Nephron progenitor cell (in vitro differentiated cells): ENCODE measurements at regions not wholly inside any gene's neighbourhood (a gene's known extent, or its start where the extent isn't known, plus 50 kb on each side); places are given as distances from the start of the nearest gene placed in this dataset.

Experiments used
- DNase-seq: peaks from one replicate; pipeline ENCODE4 v3.0.0; 2021
- H3K27ac Mint-ChIP-seq: 2 replicates; pipeline ENCODE4 v1.8.0; 2021; ENCODE audit warnings: mild to moderate bottlenecking, moderate library complexity, mixed read lengths
- H3K27me3 Mint-ChIP-seq: 2 replicates; pipeline ENCODE4 v1.8.0; 2021; ENCODE audit warnings: mild to moderate bottlenecking, low read depth, mixed read lengths; ENCODE audit not compliant: poor library complexity
- H3K36me3 Mint-ChIP-seq: 2 replicates; pipeline ENCODE4 v1.8.0; 2021; ENCODE audit warnings: low read depth, mixed read lengths
- H3K4me1 Mint-ChIP-seq: 2 replicates; pipeline ENCODE4 v1.8.0; 2021; ENCODE audit warnings: mixed read lengths
- H3K4me3 Mint-ChIP-seq: 2 replicates; pipeline ENCODE4 v1.8.0; 2021; ENCODE audit warnings: mild to moderate bottlenecking, moderate library complexity, mixed read lengths
- H3K9me3 Mint-ChIP-seq: 2 replicates; pipeline ENCODE4 v1.8.0; 2021; ENCODE audit warnings: mild to moderate bottlenecking, moderate library complexity, mixed read lengths
- TF ChIP-seq, protein P1 (sequence below): fragments of 200-600 bp; sonication (generic); IDR thresholded peaks from 2 replicates; pipeline ENCODE4 v1.5.0; 2021; ENCODE audit warnings: antibody characterized with exemption

GRCh38 chr13:59346999-59347723 is 816.6 kb downstream of the DIAPH3 start:
- Mint-ChIP-seq H3K4me3 (no peak overlapping the region), H3K27ac (no peak overlapping the region), H3K36me3 (peaks cover 8% of the 10 kb centered on the region), H3K9me3 (peaks cover 8% of the 10 kb centered on the region), H3K27me3 (peaks cover 2% of the 10 kb centered on the region), H3K4me1 (peaks cover 33% of the 10 kb centered on the region)
- TF ChIP-seq, protein P1, sequence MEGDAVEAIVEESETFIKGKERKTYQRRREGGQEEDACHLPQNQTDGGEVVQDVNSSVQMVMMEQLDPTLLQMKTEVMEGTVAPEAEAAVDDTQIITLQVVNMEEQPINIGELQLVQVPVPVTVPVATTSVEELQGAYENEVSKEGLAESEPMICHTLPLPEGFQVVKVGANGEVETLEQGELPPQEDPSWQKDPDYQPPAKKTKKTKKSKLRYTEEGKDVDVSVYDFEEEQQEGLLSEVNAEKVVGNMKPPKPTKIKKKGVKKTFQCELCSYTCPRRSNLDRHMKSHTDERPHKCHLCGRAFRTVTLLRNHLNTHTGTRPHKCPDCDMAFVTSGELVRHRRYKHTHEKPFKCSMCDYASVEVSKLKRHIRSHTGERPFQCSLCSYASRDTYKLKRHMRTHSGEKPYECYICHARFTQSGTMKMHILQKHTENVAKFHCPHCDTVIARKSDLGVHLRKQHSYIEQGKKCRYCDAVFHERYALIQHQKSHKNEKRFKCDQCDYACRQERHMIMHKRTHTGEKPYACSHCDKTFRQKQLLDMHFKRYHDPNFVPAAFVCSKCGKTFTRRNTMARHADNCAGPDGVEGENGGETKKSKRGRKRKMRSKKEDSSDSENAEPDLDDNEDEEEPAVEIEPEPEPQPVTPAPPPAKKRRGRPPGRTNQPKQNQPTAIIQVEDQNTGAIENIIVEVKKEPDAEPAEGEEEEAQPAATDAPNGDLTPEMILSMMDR: no peak
- no peak for DNase-seq

DNA sequence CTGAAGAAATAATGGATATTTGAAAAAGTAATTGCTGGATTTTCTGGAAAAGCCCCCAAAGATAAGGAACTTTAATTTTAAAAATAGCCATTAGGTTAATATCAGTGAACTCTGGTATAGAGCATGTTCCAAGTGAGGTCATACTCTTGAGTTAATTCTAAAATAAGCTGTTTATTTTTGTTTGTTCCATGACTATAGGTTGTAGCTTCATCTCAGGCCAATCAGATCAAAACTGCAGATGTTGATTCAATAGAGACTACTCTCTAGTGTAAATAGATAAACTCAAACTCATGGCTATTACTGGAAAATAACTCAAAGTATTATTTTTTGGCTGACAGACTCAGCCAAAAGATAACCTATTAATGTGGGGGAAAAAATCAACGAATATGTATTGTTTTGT is 815.1 kb downstream of the DIAPH3 start:
- peaks cover 33% of the 10 kb centered on the region for H3K4me1 Mint-ChIP-seq
- peaks cover 2% of the 10 kb centered on the region for H3K36me3 Mint-ChIP-seq

GRCh38 chr13:59352600-59352999 is 811.1 kb downstream of the DIAPH3 start:
- no peak overlapping the region for H3K27ac Mint-ChIP-seq

More for the DNA sequence above, 815.1 kb downstream of the DIAPH3 start:
- H3K27me3 Mint-ChIP-seq: peaks cover 2% of the 10 kb centered on the region
- H3K27ac Mint-ChIP-seq: no peak overlapping the region
- no peak overlapping the region for H3K4me3 Mint-ChIP-seq
- TF ChIP-seq, protein P1: no peak
- peaks cover 2% of the 10 kb centered on the region for H3K9me3 Mint-ChIP-seq
- DNase-seq: no peak

DNA sequence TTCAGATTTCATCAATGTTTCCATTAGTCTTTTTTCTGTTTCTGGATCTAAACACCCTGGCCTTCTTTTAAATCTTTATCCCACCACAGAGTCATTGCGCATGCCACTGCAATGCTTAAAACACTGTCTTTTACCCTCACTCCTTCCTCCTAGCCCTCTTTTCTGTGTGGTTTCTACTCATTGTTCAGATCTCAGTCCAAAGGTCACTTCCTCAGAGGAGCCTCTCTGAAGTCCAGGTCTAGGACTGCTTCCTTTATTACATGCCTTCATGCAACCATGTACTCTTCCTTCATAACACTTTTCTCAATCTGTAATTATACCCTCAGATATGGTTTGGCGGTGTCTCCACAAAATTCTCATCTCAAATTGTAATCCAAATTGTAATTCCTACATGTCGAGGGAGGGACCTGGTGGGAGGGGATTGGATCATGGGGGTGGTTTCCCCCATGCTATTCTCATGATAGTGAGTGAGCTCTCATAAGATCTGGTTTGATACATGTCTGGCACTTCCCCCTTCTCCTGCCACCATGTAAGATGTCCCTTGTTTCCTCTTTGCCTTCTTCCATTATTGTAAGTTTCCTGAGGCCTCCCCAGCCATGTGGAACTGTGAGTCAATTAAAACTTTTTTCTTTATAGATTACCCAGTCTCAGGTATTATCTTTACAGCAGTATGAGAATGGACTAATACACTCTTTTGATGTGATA is 808.9 kb downstream of the DIAPH3 start:
- TF ChIP-seq, protein P1: no peak
- no peaks in the 10 kb centered on the region for H3K9me3 Mint-ChIP-seq
- no peak for DNase-seq
- no peaks in the 10 kb centered on the region for H3K36me3 Mint-ChIP-seq
- no peak overlapping the region for H3K27ac Mint-ChIP-seq
- no peak overlapping the region for H3K4me3 Mint-ChIP-seq
- H3K4me1 Mint-ChIP-seq: peaks cover 51% of the 10 kb centered on the region
- H3K27me3 Mint-ChIP-seq: peaks cover 6% of the 10 kb centered on the region

More at GRCh38 chr13:59352600-59352999, 811.1 kb downstream of the DIAPH3 start:
- TF ChIP-seq, protein P1: no peak
- Mint-ChIP-seq H3K36me3 (no peaks in the 10 kb centered on the region), H3K9me3 (no peaks in the 10 kb centered on the region), H3K27me3 (peaks cover 6% of the 10 kb centered on the region), H3K4me1 (peaks cover 46% of the 10 kb centered on the region), H3K4me3 (no peak overlapping the region)
- DNase-seq: no peak

GRCh38 chr13:59356607-59357006 is 807.1 kb downstream of the DIAPH3 start:
- Mint-ChIP-seq H3K9me3 (no peaks in the 10 kb centered on the region), H3K4me3 (no peak overlapping the region), H3K27me3 (peaks cover 4% of the 10 kb centered on the region), H3K36me3 (no peaks in the 10 kb centered on the region), H3K4me1 (peaks cover 43% of the 10 kb centered on the region), H3K27ac (no peak overlapping the region)
- DNase-seq: no peak
- TF ChIP-seq, protein P1: no peak
